Right lobe of liver (tissue), 4 donors: ENCODE measurements at regions not wholly inside any gene's neighbourhood (a gene's known extent, or its start where the extent isn't known, plus 50 kb on each side); places are given as distances from the start of the nearest gene placed in this dataset.

ENCODE experiments used
- CTCF ChIP-seq, 4 donors: fragments of 200-600 bp in 3 of 4; fragments of 450-650 bp in 1 of 4; IDR thresholded peaks; one replicate each; pipeline versions ENCODE4 v1.5.1 to v1.8.0; 2016 to 2022; ENCODE audit warnings: antibody characterized with exemption in 4 of 4, mild to moderate bottlenecking in 2 of 4
- POLR2A ChIP-seq: fragments of 450-650 bp; IDR thresholded peaks from one replicate; pipeline ENCODE4 v1.6.1; 2017; ENCODE audit warnings: antibody characterized with exemption, mild to moderate bottlenecking
- donor health status: DM: no; HTN: no; CAD: no.
- donor health status: DM: no; HTN: no; CAD: no.
- donor health status: DM: no; HTN: yes; CAD: no.

GRCh38 chr10:55048830-55049498 is 247.9 kb upstream of the PCDH15 start:
- no peak for TF ChIP-seq CTCF (IDR thresholded peaks at IDR 0.05)
- TF ChIP-seq POLR2A, result no peak
